SK-N-DZ (cell line): ENCODE measurements at regions not wholly inside any gene's neighbourhood (a gene's known extent, or its start where the extent isn't known, plus 50 kb on each side); places are given as distances from the start of the nearest gene placed in this dataset.

ENCODE experiments used
- DNase-seq: peaks from one replicate; pipeline ENCODE4 v3.0.0-alpha.2; 2015; ENCODE audit warnings: low spot score
- small RNA-seq, 2 experiments: library from RNA; depleted of rRNA; stranded (forward); fragments of <200 nt; gene quantifications; one replicate each; pipeline ENCODE3, GENCODE V24; 2014

DNA sequence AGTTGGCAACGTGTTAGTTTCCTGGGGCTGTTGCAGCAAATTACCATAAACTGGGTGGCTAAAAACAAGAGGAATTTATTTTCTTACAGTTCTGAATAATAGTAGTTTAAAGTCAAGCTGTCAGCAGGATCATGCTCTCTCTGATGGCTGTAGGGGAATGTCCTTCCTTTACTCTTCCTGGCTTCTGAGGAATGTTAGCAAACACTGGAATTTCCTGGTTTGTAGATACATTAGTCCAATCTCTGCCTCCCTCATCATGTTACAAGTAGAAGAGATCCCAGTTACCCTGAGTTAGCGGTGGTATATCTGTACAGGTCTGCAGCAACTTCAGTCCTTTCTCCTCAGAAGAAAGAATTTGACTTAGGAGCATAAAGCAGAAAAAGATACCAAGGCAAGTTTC lies 2249.1 kb downstream of the NCAM2 start:
- no peak for DNase-seq

DNA sequence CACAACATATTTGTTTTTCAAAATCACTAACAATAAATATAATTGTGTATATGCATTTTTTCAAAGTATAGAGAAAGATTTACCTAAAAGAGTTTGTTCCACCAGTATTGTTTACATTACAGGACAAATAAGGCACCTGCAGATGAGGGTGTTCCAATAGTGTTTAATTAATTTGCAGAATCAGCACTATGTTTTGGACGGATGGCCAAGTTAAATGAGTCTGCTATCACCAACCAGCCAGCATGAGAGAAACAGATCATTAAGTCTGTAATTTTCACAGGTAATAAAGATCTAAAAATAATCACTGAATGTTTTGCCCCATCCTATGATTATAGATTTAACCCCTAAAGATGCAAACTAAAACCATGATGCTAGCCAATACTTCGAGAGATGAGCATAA lies 2247.0 kb downstream of the NCAM2 start:
- DNase-seq, result no peak

DNA sequence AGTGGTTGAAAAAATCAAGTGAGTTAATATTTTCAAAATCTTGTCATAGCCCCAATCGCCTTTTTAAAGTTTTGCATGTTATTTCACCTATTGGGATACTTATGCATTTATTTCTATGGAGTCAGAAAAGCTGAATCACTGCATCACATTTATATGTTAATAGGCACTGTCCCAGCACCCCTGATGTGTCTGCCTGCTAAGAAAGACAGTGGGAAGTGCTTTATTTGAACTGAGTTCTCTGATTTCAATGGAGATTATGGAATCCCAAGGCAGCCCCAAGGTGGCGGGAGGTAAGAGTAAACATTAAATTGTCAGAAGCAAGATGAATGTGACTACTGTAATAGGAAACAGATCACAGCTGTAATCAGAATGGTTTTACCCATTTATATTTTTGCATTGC lies 2225.7 kb downstream of the NCAM2 start:
- DNase-seq, result no peak

DNA sequence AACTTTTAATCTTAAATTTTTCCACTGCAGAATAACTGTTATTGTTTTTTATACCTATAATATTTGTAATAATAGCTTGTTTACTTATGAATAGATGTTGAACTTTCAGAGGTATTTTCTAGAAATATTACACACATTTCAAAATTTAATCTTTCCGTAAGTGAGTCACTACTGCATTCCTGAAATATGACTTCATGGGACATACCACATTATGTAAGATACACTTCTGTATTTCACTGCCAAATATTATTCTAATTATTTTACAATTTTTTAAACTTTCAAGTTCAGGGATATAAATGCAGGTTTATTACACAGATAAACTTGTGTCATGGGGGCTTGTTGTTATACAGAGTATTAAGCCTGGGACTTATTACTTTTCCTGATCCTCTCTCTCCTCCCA lies 2220.5 kb downstream of the NCAM2 start:
- DNase-seq, result no peak

DNA sequence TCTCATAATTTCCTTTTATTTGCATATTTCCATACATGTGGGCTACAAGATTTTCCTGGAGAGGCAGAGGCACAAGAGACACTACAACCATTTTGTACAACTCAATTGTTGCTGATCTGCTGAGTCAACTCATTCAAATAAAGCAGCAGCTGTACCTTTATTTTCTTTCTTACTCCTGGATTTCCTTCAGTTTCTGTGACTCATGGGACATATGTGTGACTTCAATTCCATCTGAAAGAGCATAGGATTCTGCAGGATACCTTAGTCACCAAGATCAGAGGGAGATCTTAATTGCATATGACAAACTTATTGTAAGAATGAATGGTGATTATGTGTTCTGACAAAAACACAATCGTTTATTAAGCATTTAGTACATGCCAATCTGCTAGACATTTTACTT lies 2219.4 kb downstream of the NCAM2 start:
- DNase-seq, result no peak

DNA sequence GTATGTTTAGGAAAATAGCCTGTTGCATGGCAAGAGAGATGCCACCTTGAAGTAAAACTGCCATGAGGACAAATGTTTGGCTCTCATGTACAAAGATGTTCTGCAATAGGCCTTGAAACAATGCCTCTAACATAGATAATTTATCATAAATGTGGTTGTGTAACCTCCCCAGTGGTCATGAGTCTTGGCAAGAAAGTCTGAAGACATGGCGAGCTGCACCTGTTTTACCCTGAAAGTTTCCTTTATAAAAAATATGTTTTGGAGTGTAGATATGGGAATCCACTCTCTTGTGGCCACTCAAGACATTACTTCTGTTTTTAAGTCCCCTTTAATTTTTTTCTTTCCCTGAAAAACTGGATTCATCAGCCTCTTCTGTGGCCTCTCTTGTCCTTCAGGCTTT lies 2217.1 kb downstream of the NCAM2 start:
- no peak for DNase-seq

Small RNA genes in the stretch of these regions (small RNA-seq; reads per million reads assigned to genes)
- gene AP001340.1 (0 reads per million in 2 experiments), gene RF00019 (0 reads per million in 2 experiments), gene RN7SKP236 (0 to 0.53 reads per million in 2 experiments), gene RNA5SP489 (0 reads per million in 2 experiments), gene RNU2-55P (0.71 to 18.9 reads per million in 2 experiments)
